A549 (cell line): ENCODE measurements at regions not wholly inside any gene's neighbourhood (a gene's known extent, or its start where the extent isn't known, plus 50 kb on each side); places are given as distances from the start of the nearest gene placed in this dataset.
A peak's percentile ranks its signal among the peaks of the same experiment; 100 is the strongest.

ENCODE experiments used
- ATAC-seq, 2 experiments: fragments of 200-7000 bp in 1 of 2; fragments of >200 bp in 1 of 2; cut with Nextera tagmentation in 1 of 2; cut with Tn5 transposase in 1 of 2; 3 replicates each; pipeline versions ENCODE4 v1.8.0 to v1.9.1; 2018 to 2020; ENCODE audit warnings: mild to moderate bottlenecking in 1 of 2, moderate library complexity in 1 of 2
- CTCF ChIA-PET: fragments of 300-600 bp; sonication (Branson Sonifier 250); formaldehyde crosslinking; extraction: SDS; loops from one replicate; lab custom pipeline; 2021; ENCODE audit warnings: antibody characterized with exemption, inconsistent platforms; lab: Yijun Ruan, JAX
- POLR2A ChIA-PET: fragments of 350-600 bp; formaldehyde crosslinking; extraction: SDS; loops from one replicate; lab custom pipeline; 2021; ENCODE audit warnings: antibody characterized with exemption, inconsistent platforms; lab: Yijun Ruan, JAX
- DNase-seq, 2 experiments: peaks; one replicate each; pipeline versions ENCODE4 v3.0.0 to v3.0.0-alpha.2; 2011 to 2016; ENCODE audit warnings: low read depth in 1 of 2, low spot score in 1 of 2
- FAIRE-seq: peaks from 2 replicates; lab custom pipeline; 2011; peaks lifted over from hg19 to GRCh38; lab: Jason Lieb, UNC
- H3K27ac ChIP-seq, 2 experiments: fragments of >200 bp; sonication (Bioruptor Twin); formaldehyde crosslinking; 3 replicates each; pipeline ENCODE4 v1.5.1; 2016 to 2017
- H3K4me1 ChIP-seq: fragments of >200 bp; sonication (Bioruptor Twin); formaldehyde crosslinking; 3 replicates; pipeline ENCODE4 v1.6.1; 2016
- H3K4me2 ChIP-seq: fragments of >200 bp; sonication (Bioruptor Twin); formaldehyde crosslinking; 3 replicates; pipeline ENCODE4 v1.6.1; 2016
- H3K4me3 ChIP-seq: fragments of >200 bp; sonication (Bioruptor Twin); formaldehyde crosslinking; 3 replicates; pipeline ENCODE4 v1.5.1; 2016
- H3K9me3 ChIP-seq: fragments of >200 bp; sonication (Bioruptor Twin); formaldehyde crosslinking; 3 replicates; pipeline ENCODE4 v1.6.1; 2016
- BCL3 ChIP-seq: fragments of >200 bp; sonication (Bioruptor Twin); formaldehyde crosslinking; IDR thresholded peaks from 3 replicates; pipeline ENCODE4 v1.6.1; 2016
- CEBPB ChIP-seq, 2 experiments: fragments of >200 bp in 1 of 2; sonication (Bioruptor Twin) in 1 of 2; formaldehyde crosslinking in 1 of 2; IDR thresholded peaks; 2 replicates each; pipeline ENCODE4 v1.6.1; 2012 to 2016
- CHD2 ChIP-seq: fragments of 150-350 bp; IDR thresholded peaks from 2 replicates; pipeline ENCODE4 v1.6.1; 2014; ENCODE audit warnings: low read length; ENCODE audit not compliant: partially characterized antibody
- CTCF ChIP-seq: fragments of >200 bp; sonication (Bioruptor Twin); formaldehyde crosslinking; IDR thresholded peaks from 3 replicates; pipeline ENCODE4 v1.5.1; 2016
- E2F6 ChIP-seq: IDR thresholded peaks from 2 replicates; pipeline ENCODE4 v1.6.1; 2012; ENCODE audit warnings: low read depth, borderline replicate concordance
- ELK1 ChIP-seq: fragments of 150-350 bp; IDR thresholded peaks from 2 replicates; pipeline ENCODE4 v1.6.1; 2014; ENCODE audit warnings: low read depth, mild to moderate bottlenecking, low read length
- ESRRA ChIP-seq: fragments of 150-350 bp; IDR thresholded peaks from 2 replicates; pipeline ENCODE4 v1.6.1; 2014; ENCODE audit warnings: mild to moderate bottlenecking, low read length, borderline replicate concordance
- FOSB ChIP-seq: fragments of 250-450 bp; sonication (Bioruptor Pico); IDR thresholded peaks from 2 replicates; pipeline ENCODE4 v1.5.0; 2020; ENCODE audit warnings: mild to moderate bottlenecking, moderate library complexity
- FOSL2 ChIP-seq, 2 experiments: fragments of 450-650 bp in 1 of 2; fragments of >200 bp in 1 of 2; sonication (Bioruptor Twin) in 1 of 2; formaldehyde crosslinking; IDR thresholded peaks; 2 replicates each; pipeline versions ENCODE4 v1.5.0 to v1.6.1; 2016 to 2020; ENCODE audit warnings: mild to moderate bottlenecking in 1 of 2, moderate library complexity in 1 of 2
- FOXS1 ChIP-seq: fragments of 250-450 bp; sonication (Bioruptor Pico); IDR thresholded peaks from 2 replicates; pipeline ENCODE4 v1.5.0; 2020; ENCODE audit warnings: mild to moderate bottlenecking, moderate library complexity
- HOXA7 ChIP-seq: fragments of 250-450 bp; sonication (Bioruptor Pico); IDR thresholded peaks from 2 replicates; pipeline ENCODE4 v1.5.0; 2020; ENCODE audit warnings: mild to moderate bottlenecking, moderate library complexity
- HOXB5 ChIP-seq: fragments of 250-450 bp; sonication (Bioruptor Pico); IDR thresholded peaks from 2 replicates; pipeline ENCODE4 v1.5.0; 2020; ENCODE audit warnings: mild to moderate bottlenecking, moderate library complexity
- KDM1A ChIP-seq: fragments of 200-600 bp; sonication (generic); IDR thresholded peaks from 2 replicates; pipeline ENCODE4 v1.6.1; 2016; ENCODE audit warnings: low read depth, mild to moderate bottlenecking
- MAX ChIP-seq: IDR thresholded peaks from 2 replicates; pipeline ENCODE4 v1.6.1; 2012
- MAZ ChIP-seq: fragments of 150-350 bp; IDR thresholded peaks from 2 replicates; pipeline ENCODE4 v1.6.1; 2014; ENCODE audit warnings: antibody characterized with exemption, low read depth, low read length, borderline replicate concordance
- MYC ChIP-seq: IDR thresholded peaks from 2 replicates; pipeline ENCODE4 v1.6.1; 2012; ENCODE audit warnings: mild to moderate bottlenecking, inconsistent platforms, low read length, improper control_type of control experiment, borderline replicate concordance
- NPAS2 ChIP-seq: fragments of 250-450 bp; sonication (Bioruptor Pico); IDR thresholded peaks from 2 replicates; pipeline ENCODE4 v1.8.0; 2022; ENCODE audit warnings: mild to moderate bottlenecking, moderate library complexity, borderline replicate concordance
- POLR2A ChIP-seq: IDR thresholded peaks from 2 replicates; pipeline ENCODE4 v1.6.1; 2012; ENCODE audit warnings: mild to moderate bottlenecking, low read length
- POLR2AphosphoS2 ChIP-seq: conservative IDR thresholded peaks from 2 replicates; pipeline ENCODE4 v1.6.1; 2012; ENCODE audit warnings: low read length, improper control_type of control experiment, inconsistent platforms
- RAD21 ChIP-seq, 2 experiments: fragments of >200 bp in 1 of 2; sonication (Bioruptor Twin) in 1 of 2; formaldehyde crosslinking in 1 of 2; IDR thresholded peaks in 1 of 2; conservative IDR thresholded peaks in 1 of 2; 2 replicates in 1 of 2; 3 replicates in 1 of 2; pipeline ENCODE4 v1.6.1; 2012 to 2018; ENCODE audit warnings: inconsistent platforms in 1 of 2
- RCOR1 ChIP-seq: fragments of 150-350 bp; IDR thresholded peaks from 2 replicates; pipeline ENCODE4 v1.6.1; 2014; ENCODE audit warnings: antibody characterized with exemption, low read length, low read depth
- RFX5 ChIP-seq: fragments of 450-650 bp; IDR thresholded peaks from 2 replicates; pipeline ENCODE4 v1.7.1; 2014; ENCODE audit warnings: antibody characterized with exemption, mild to moderate bottlenecking, moderate library complexity
- SMC3 ChIP-seq: fragments of >200 bp; sonication (Bioruptor Twin); formaldehyde crosslinking; IDR thresholded peaks from 3 replicates; pipeline ENCODE4 v1.6.1; 2018; ENCODE audit warnings: inconsistent platforms
- SREBF2 ChIP-seq: fragments of 450-650 bp; IDR thresholded peaks from 2 replicates; pipeline ENCODE4 v1.6.1; 2014; ENCODE audit warnings: mild to moderate bottlenecking, moderate library complexity
- TFCP2L1 ChIP-seq: fragments of 250-450 bp; sonication (Bioruptor Pico); IDR thresholded peaks from 2 replicates; pipeline ENCODE4 v1.5.0; 2021; ENCODE audit warnings: mild to moderate bottlenecking
- USF2 ChIP-seq: fragments of 450-650 bp; IDR thresholded peaks from 2 replicates; pipeline ENCODE4 v1.6.1; 2014; ENCODE audit warnings: antibody characterized with exemption
- ZC3H11A ChIP-seq: fragments of 450-650 bp; IDR thresholded peaks from 2 replicates; pipeline ENCODE4 v1.6.1; 2014; ENCODE audit warnings: antibody characterized with exemption, mild to moderate bottlenecking
- ZFP36 ChIP-seq: fragments of 450-650 bp; IDR thresholded peaks from 2 replicates; pipeline ENCODE4 v1.6.1; 2014; ENCODE audit warnings: borderline replicate concordance; ENCODE audit not compliant: partially characterized antibody
- WGBS: methylation state at CpG from one replicate; pipeline ENCODE4 v1.1.6; 2017; ENCODE audit errors: missing lambda C conversion rate; 5-methylcytosine and 5-hydroxymethylcytosine counted together

GRCh38 chr2:119082821-119083400 is 75.6 kb downstream of the C1QL2 start:
- TF ChIP-seq ZC3H11A (no peak), ZFP36 (no peak), FOSL2 (IDR thresholded peaks at IDR 0.05) (no peak), FOSL2 (CRISPR knock-in tag; IDR thresholded peaks at IDR 0.05) (no peak), NPAS2 (CRISPR knock-in tag) (no peak), SREBF2 (no peak), CEBPB (IDR thresholded peaks at IDR 0.05) (no peak), POLR2A (no peak), ELK1 (no peak)
- FAIRE-seq: no peak
- Histone ChIP-seq H3K4me3 (no peak overlapping the region), H3K9me3 (no peaks in the 10 kb centered on the region; the same call in 2 of the 3 replicates), H3K4me1 (no peaks in the 10 kb centered on the region), H3K27ac (no peak overlapping the region), H3K4me2 (no peak overlapping the region)
- DNase-seq: no peak
- ChIA-PET POLR2A (no interaction called here), CTCF (interaction anchor here (0.9 kb wide), 1 partner anchor 71 kb away, joined by 3 read pairs; no protein-coding TSS in a partner anchor)
- no peak for ATAC-seq
- 25% methylated on average over 10 of the region's 10 CpGs for WGBS

GRCh38 chr2:119078796-119079195 is 79.8 kb downstream of the C1QL2 start:
- TF ChIP-seq RAD21 (conservative IDR thresholded peaks at IDR 0.05 in 1 of 2, IDR thresholded peaks at IDR 0.05 in 1 of 2) (no peak), BCL3 (no peak), MYC (no peak), E2F6 (no peak), POLR2AphosphoS2 (no peak), MAX (no peak), CHD2 (no peak), TFCP2L1 (CRISPR knock-in tag) (no peak), FOXS1 (CRISPR knock-in tag) (no peak), ESRRA (no peak), HOXA7 (CRISPR knock-in tag) (no peak)
- DNase-seq (no peak), ATAC-seq (no peak), FAIRE-seq (no peak)
- ChIA-PET POLR2A (no interaction called here), CTCF (no interaction called here)
- no peak overlapping the region for H3K4me3 ChIP-seq
- WGBS: 43% methylated on average over 3 of the region's 3 CpGs
- no peaks in the 10 kb centered on the region for H3K4me1 ChIP-seq
- no peak overlapping the region for H3K4me2 ChIP-seq
- no peaks in the 10 kb centered on the region; the same call in 2 of the 3 replicates for H3K9me3 ChIP-seq
- no peak overlapping the region for H3K27ac ChIP-seq

GRCh38 chr2:119076713-119077112 is 81.8 kb downstream of the C1QL2 start:
- 26% methylated on average over 8 of the region's 8 CpGs for WGBS
- TF ChIP-seq HOXB5 (CRISPR knock-in tag): no peak
- no peak for TF ChIP-seq MAZ
- no peak for TF ChIP-seq CTCF
- no peak for TF ChIP-seq USF2
- TF ChIP-seq KDM1A: no peak
- no peak for TF ChIP-seq POLR2A
- no peak for TF ChIP-seq SMC3
- TF ChIP-seq RCOR1: no peak
- TF ChIP-seq FOSB (CRISPR knock-in tag): no peak
- TF ChIP-seq BCL3: no peak
- no peak for TF ChIP-seq RFX5

More at GRCh38 chr2:119076713-119077112, 81.8 kb downstream of the C1QL2 start:
- ChIA-PET CTCF (no interaction called here), POLR2A (no interaction called here)
- H3K27ac ChIP-seq: no peak overlapping the region
- FAIRE-seq: no peak
- no peaks in the 10 kb centered on the region; the same call in 2 of the 3 replicates for H3K9me3 ChIP-seq
- ATAC-seq: no peak; a peak in 1 of 6 replicates
- H3K4me3 ChIP-seq: no peak overlapping the region
- H3K4me2 ChIP-seq: no peak overlapping the region
- H3K4me1 ChIP-seq: no peaks in the 10 kb centered on the region
- DNase-seq: peak in 1 of 2 experiments; percentile 6
